A673 (cell line): ENCODE measurements at regions not wholly inside any gene's neighbourhood (a gene's known extent, or its start where the extent isn't known, plus 50 kb on each side); places are given as distances from the start of the nearest gene placed in this dataset.

ENCODE experiments used
- BruUV-seq: library from RNA; stranded (reverse); fragments of 400-500 nt; replicated peaks from 2 replicates; lab custom pipeline; 2021; lab: Mats Ljungman, UMichigan
- CTCF ChIA-PET: fragments of 300-600 bp; sonication (Branson Sonifier 250); formaldehyde crosslinking; loops from one replicate; lab custom pipeline; 2022; ENCODE audit warnings: antibody characterized with exemption; lab: Charles Lee
- POLR2A ChIA-PET: fragments of 300-600 bp; sonication (Branson Sonifier 250); formaldehyde crosslinking; loops from one replicate; lab custom pipeline; 2022; ENCODE audit warnings: antibody characterized with exemption; ENCODE audit not compliant: low non-redundant PET; lab: Charles Lee
- DNase-seq: peaks from one replicate; pipeline ENCODE4 v3.0.0-alpha.2; 2015; ENCODE audit warnings: low spot score
- H3K27ac ChIP-seq: fragments of 200-600 bp; sonication (generic); 2 replicates; pipeline ENCODE4 v1.5.1; 2016; ENCODE audit warnings: mixed run types, low read depth, mild to moderate bottlenecking, mixed read lengths, antibody characterized with exemption, low read length; ENCODE audit not compliant: poor library complexity, severe bottlenecking
- H3K27me3 ChIP-seq: fragments of 200-600 bp; sonication (generic); replicated peaks from 2 replicates; pipeline ENCODE4 v1.6.1; 2017; ENCODE audit warnings: mixed run types, low read depth, mild to moderate bottlenecking, mixed read lengths, antibody characterized with exemption, low read length; ENCODE audit not compliant: insufficient read depth, poor library complexity
- H3K36me3 ChIP-seq: fragments of 200-600 bp; sonication (generic); 2 replicates; pipeline ENCODE4 v1.6.1; 2016; ENCODE audit warnings: mixed run types, mild to moderate bottlenecking, mixed read lengths, antibody characterized with exemption, low read length; ENCODE audit not compliant: insufficient read depth, poor library complexity, severe bottlenecking
- H3K4me1 ChIP-seq: fragments of 200-600 bp; sonication (generic); 2 replicates; pipeline ENCODE4 v1.6.1; 2017; ENCODE audit warnings: mixed run types, mild to moderate bottlenecking, mixed read lengths, antibody characterized with exemption, low read length; ENCODE audit not compliant: insufficient read depth, poor library complexity, severe bottlenecking
- H3K4me3 ChIP-seq: fragments of 200-600 bp; sonication (generic); 2 replicates; pipeline ENCODE4 v1.5.1; 2016; ENCODE audit warnings: low read depth, mixed run types, mild to moderate bottlenecking, mixed read lengths, low read length; ENCODE audit not compliant: poor library complexity, severe bottlenecking
- H3K9me3 ChIP-seq: fragments of 200-600 bp; sonication (generic); 2 replicates; pipeline ENCODE4 v1.6.1; 2016; ENCODE audit warnings: mixed run types, low read depth, mild to moderate bottlenecking, mixed read lengths, antibody characterized with exemption, low read length; ENCODE audit not compliant: poor library complexity, severe bottlenecking
- CTCF ChIP-seq: fragments of 300-800, 200-600 bp; sonication (generic); conservative IDR thresholded peaks from 2 replicates; pipeline ENCODE4 v1.5.1; 2017; ENCODE audit warnings: low read depth, mild to moderate bottlenecking, antibody characterized with exemption, low read length, moderate library complexity, mixed read lengths
- EZH2 ChIP-seq: fragments of 200-600 bp; sonication (generic); IDR thresholded peaks from 2 replicates; pipeline ENCODE4 v1.6.1; 2017; ENCODE audit warnings: borderline replicate concordance, low read depth, mild to moderate bottlenecking, mixed read lengths, antibody characterized with exemption, low read length; ENCODE audit not compliant: poor library complexity, severe bottlenecking
- intact Hi-C: fragments of 100-400 bp; cut with micrococcal nuclease; formaldehyde crosslinking; loops from one replicate; pipeline ENCODE4 v1.10.0; 2022; ENCODE audit not compliant: unreplicated experiment

- TF ChIP-seq EZH2 (no peak), CTCF (no peak)
- POLR2A ChIA-PET: no interaction called here
- Histone ChIP-seq H3K4me3 (no peak overlapping the region), H3K27ac (no peak overlapping the region), H3K36me3 (no peaks in the 10 kb centered on the region), H3K9me3 (no peaks in the 10 kb centered on the region), H3K4me1 (no peaks in the 10 kb centered on the region), H3K27me3 (peaks cover 43% of the 10 kb centered on the region)
- no peak for DNase-seq
- CTCF ChIA-PET: no interaction called here
- no TSS peak for BruUV-seq
- intact Hi-C loops: no loop called here
Observed at GRCh38 chr10:121134711-121135110, 283.5 kb downstream of the WDR11 start.

GRCh38 chr10:121135512-121135911 is 284.4 kb downstream of the WDR11 start:
- CTCF ChIA-PET: no interaction called here
- BruUV-seq: no TSS peak
- no peak for TF ChIP-seq EZH2

GRCh38 chr10:121137533-121137932 is 286.4 kb downstream of the WDR11 start:
- CTCF ChIA-PET: no interaction called here
- Histone ChIP-seq H3K36me3 (no peaks in the 10 kb centered on the region), H3K4me3 (no peak overlapping the region), H3K4me1 (no peaks in the 10 kb centered on the region), H3K9me3 (no peaks in the 10 kb centered on the region), H3K27me3 (peaks cover 22% of the 10 kb centered on the region), H3K27ac (no peak overlapping the region)
- TF ChIP-seq EZH2: no peak
- no peak for TF ChIP-seq CTCF
- POLR2A ChIA-PET: interaction anchor here (0.6 kb wide), 1 partner anchor 117 kb away, joined by 7 read pairs; no protein-coding TSS in a partner anchor
- intact Hi-C loops: no loop called here
- no peak for DNase-seq
- BruUV-seq: no TSS peak

More at GRCh38 chr10:121135512-121135911, 284.4 kb downstream of the WDR11 start:
- intact Hi-C loops: no loop called here
- DNase-seq: no peak
- POLR2A ChIA-PET: no interaction called here
- Histone ChIP-seq H3K4me3 (no peak overlapping the region), H3K27ac (no peak overlapping the region), H3K9me3 (no peaks in the 10 kb centered on the region), H3K27me3 (peaks cover 41% of the 10 kb centered on the region), H3K36me3 (no peaks in the 10 kb centered on the region), H3K4me1 (no peaks in the 10 kb centered on the region)
